NCI-H1092 (cell line): ENCODE measurements at regions not wholly inside any gene's neighbourhood (a gene's known extent, or its start where the extent isn't known, plus 50 kb on each side); places are given as distances from the start of the nearest gene placed in this dataset.
"Not testable (repeated sequence)": the region's sequence is repeated elsewhere in the genome, so short reads cannot be mapped to it uniquely, and the experiment has no call there.

ENCODE experiments used
- DNase-seq: peaks from one replicate; lab custom pipeline; 2025; lab: John Stamatoyannopoulos, UW

DNA sequence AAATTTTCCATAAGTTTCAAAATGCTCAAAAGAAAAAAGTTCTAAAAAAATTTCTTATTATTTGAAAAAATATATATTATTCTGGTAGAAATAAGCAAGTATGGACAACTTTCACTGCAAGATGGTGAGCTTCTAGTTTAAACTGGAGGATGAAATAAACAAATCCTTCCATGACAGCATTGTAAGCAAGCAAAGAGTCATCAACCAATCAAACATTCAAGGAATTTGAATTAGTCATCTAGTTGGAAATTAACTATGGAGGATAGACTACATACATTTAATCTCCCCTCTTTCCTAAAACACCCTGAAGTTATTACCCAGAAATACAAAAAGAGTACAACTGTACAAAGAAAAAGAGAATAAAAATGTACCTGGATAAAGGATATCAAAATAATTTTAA is 51.0 kb upstream of the IRX5 start:
- DNase-seq: no peak

GRCh38 chr16:54878301-54878700 is 52.4 kb upstream of the IRX5 start:
- DNase-seq: no peak

DNA sequence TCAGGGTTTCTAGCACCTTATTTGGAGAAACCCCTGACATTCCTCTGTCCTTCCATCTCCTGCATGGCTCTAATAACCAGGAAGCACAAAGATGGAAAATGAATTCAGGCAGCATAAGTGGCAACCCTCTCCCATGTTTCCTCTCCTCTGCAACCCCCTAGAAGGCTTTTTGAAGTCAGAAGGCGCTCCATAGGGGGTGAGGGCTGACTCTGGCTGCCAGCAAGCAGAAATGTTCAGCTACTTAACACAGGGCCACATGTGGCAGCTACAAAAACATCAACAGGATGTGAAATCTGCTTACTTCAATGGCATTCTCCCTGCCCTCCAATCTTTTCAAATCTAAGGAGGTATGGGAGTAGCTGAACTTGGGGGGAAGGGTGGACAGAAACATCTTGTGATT is 55.2 kb upstream of the IRX5 start:
- DNase-seq: no peak

- DNase-seq: not testable (repeated sequence)
Measured at GRCh38 chr16:54873716-54874373, 56.8 kb upstream of the IRX5 start.

DNA sequence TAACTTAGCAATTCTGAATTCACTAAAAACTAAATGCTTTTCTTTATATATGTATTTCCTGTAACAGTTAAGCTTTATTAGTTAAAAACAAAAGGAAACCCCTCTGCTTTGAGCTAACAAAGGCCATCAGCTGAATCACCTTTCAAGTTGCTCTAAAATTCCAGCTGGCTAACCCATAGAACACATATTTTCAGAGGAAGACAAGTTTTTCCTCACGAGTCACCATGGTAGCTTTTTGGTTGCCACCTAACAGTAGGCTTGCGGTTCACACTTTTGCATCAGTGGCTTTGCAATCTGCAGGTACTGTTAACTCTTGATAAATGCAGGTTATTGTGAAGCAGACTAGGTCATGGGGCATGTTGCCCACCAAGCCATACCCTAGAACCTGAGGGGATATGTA is 57.6 kb upstream of the IRX5 start:
- no peak for DNase-seq

- no peak for DNase-seq
Measured at GRCh38 chr16:54870151-54870550, 60.5 kb upstream of the IRX5 start.

DNA sequence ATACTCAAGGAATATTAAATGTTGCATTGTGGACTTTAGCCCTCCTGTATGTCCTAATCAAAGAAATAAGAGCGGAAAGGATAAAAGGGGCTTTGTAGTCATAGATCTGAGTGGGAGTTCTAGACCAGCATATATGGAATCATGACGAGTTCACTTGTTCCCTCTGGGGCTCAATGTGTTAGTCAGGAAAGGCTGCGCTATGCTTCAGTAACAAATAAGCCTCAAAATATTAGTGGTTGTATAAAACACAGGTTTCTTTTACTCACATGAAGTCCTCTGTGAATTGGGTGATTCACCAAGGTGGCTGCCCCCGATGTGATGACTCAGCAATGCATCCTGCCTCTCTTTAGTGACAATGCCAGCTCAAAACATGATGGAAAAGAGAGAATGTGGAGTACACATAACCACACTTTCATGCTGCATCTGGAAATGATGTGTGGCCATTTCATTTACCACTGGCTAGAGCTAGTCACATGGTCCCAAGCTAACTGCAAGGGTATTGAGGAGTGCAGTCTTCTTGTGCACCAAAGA is 63.3 kb upstream of the IRX5 start:
- DNase-seq: no peak

GRCh38 chr16:54862529-54862928 is 68.1 kb upstream of the IRX5 start:
- no peak for DNase-seq

DNA sequence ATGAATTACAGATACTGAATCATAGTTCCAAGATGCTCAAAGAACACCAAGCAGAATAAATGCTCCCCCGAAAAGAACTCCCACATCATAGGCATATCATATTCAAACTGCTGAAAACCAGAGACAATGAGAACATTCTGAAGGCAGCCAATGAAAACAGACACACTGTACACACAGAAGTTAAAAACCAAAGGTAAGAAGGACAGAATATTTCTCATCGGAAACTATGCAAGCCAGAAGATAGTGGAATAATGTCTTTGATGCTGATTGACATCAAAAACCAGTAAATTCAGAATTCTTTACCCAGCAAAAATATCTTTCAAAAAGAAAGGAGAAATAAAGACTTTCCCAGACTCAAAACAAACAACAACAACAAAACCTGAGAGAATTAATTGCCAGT is 73.8 kb upstream of the IRX5 start:
- no peak for DNase-seq

- no peak for DNase-seq
Measured at GRCh38 chr16:54847609-54848008, 83.1 kb upstream of the IRX5 start.

- DNase-seq: no peak
Measured at GRCh38 chr16:54847207-54847606, 83.5 kb upstream of the IRX5 start.

DNA sequence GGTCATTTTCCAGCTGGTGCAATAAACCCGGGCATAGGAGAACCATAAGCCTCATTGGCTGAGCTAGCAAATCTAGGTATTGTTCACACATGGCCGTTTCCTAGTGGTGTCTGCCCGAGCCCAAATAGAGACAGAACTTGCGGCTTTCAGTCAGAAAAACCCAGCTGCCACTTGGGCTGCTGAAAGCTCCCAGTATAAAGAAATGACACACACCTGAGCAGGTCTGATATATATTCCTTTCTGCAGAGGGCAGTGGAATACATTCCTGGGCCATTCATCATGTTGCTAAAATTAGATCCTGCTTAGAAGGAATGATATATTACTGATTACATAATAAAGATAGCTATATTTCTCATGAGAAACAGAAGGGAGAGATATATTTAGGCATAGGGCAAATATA is 83.9 kb upstream of the IRX5 start:
- DNase-seq: no peak

DNA sequence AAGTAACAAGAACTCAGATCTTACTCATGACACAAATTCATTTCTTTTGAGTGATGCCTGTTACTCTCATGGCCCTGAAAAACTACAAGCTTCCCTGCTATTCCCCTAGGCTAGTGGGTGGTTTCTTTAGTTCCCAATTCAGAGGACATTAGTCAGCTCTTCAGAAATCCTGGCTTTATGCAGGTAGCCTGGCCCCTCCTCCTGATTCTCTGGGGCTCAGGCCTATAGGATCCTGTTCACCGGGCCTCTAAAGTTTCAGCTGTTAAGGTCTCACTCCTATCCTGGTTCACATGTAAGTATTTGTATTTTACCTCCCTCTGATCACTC is 87.3 kb upstream of the IRX5 start:
- no peak for DNase-seq

DNA sequence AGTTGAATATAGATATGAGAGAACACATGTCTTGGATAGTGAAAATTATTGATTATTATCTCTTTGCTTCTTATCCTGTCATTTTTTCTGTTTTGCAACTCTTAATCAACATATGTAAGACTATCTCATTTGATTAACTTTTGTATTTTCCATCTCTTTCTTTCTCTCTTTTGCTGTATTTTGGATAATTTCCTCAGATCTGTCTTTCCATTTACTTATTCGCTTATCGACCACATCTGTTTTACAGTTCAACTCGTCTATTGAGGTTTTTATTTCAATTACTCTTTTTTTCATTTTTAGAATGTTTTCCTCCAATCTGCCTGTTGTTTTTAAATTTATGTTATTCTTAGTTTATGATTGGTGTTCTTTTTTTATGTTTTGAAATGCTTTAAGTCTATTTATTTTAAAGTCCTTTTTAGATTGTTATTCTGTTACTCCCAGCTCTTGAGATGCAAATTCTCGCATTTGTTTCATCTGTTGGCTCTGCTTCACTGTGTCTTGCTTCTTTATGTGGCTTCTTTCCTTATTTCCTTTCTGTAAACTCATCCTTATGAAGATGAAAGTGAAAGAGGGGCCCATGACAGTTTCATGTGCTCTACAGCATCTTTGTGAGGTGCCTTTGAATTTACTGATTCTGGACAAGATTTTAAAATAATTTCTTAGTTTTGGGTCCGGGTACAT is 87.8 kb upstream of the IRX5 start:
- no peak for DNase-seq

- no peak for DNase-seq
Measured at GRCh38 chr16:54829691-54830090, 101.0 kb upstream of the IRX5 start.

DNA sequence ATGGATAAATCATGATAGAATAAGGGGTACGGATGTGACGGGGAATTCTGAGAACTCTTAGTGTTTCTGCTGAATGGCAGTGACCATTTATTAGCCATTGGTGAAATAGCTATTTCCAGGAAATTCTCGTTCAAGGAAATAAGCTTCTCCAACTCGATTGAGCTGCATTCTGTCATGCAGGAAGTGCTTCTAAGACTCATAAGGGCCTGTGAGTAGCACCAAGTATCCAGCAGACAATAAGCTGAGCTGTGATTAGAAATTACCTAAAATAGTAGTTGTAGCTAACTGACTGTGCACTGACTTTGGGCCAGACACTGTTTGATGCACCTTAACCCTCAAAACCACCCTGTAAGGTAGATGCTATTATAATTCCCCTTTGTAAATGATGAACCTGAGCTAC is 107.8 kb upstream of the IRX5 start:
- DNase-seq: no peak

DNA sequence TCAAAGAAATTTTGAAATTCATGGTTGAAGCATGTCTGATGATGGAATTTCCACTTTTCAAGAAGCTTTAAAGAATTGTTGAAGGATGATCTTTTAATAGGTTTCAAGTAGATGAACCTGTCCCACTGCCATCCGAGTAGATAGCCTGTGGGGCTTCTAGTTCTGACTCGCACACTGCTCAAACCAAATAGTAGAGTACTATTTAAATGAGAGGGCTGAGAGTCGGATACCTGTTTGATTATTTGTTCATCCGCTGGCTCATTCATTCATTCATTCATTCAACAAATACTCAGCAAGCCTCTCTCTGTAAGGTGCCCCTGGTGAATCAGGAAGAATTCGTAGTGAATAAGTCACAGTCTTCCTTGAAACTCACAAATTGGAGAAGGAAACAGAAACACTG is 108.2 kb upstream of the IRX5 start:
- DNase-seq: no peak

GRCh38 chr16:54821731-54822130 is 108.9 kb upstream of the IRX5 start:
- DNase-seq: no peak

GRCh38 chr16:54817940-54818574 is 112.6 kb upstream of the IRX5 start:
- DNase-seq: no peak

DNA sequence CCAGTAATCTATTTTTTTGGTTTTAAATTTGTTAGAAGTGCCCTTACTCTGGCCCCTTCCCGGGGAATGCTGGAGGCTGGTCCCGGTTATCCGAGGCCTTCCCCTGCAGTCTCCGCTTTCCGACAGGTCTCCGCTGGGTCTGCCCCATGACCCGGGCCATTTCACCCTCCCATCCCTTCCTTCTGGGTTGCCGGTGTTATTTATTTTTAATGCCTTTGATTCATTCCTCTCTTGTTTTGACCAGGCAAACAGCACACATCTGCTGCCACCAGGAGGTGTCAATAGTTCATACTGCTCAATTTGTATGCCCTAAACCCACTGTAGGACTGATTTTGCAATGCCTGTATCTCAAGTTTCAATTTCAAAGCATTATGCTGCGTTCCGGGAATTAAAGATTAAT is 113.2 kb upstream of the IRX5 start:
- no peak for DNase-seq

DNA sequence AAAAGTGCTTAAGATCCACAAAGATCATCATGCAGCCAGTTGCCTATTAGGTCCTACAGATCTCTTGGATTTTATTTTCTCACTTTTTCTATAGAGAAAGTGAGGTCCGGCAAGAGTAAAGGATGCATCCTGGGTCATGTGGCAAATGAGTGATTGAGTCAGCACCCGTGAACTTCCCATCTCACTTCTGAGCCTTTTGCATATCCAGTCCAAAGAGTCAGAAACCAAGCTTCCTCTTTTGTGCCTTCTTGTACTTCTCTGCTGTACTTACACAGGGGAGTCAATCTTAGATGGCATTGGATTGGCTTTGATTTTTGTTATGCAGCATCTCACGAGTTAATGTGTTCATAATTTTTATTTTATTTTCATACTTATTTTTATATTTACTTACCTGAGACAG is 114.2 kb upstream of the IRX5 start:
- DNase-seq: no peak

DNA sequence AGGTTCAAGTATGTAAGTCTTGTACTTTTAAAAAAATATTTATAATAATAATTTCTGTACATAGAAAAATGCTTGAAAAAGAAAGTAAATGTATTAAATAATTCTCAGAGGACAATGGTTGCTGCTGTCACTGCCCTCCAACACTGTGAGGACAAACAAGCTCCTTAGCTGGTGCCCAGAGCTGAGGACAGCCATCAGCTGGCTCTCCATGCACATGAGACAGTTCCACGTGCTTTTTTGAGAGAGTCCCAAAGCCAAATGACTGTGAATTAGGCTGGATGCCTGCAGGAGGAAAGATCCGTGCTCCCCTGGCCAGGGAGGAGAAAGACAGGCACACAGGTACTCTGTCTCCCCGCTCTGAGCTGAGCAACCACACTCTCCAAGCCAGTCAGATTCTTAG is 115.5 kb upstream of the IRX5 start:
- no peak for DNase-seq

DNA sequence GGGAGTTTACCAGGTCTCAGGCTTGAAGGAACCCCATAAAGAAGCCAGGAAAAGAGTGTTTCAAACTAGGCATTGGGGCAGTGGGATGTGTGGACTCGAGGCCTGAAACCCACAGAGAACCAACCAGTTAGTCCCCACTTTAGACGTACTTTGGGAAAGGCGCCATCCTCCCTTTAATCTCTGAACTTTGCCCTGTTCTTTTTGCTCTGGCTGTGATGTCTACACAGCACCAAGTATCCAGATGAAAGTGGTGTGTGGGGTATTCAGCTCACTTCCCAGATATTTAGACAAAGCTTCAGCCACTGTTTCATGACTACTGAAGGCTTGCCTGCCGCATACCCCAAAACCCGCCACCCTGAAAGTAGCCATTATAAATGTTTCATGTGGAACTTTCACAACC is 116.9 kb upstream of the IRX5 start:
- DNase-seq: no peak

- DNase-seq: peak; percentile 3
Measured at GRCh38 chr16:54812229-54812628, 118.4 kb upstream of the IRX5 start.
